H1 (cell line): ENCODE measurements at regions not wholly inside any gene's neighbourhood (a gene's known extent, or its start where the extent isn't known, plus 50 kb on each side); places are given as distances from the start of the nearest gene placed in this dataset.

Experiments
- CTCF ChIA-PET: fragments of 300-600 bp; sonication (Branson Sonifier 250); formaldehyde crosslinking; loops from one replicate; lab custom pipeline; 2021; ENCODE audit not compliant: partially characterized antibody; lab: Charles Lee
- POLR2A ChIA-PET: fragments of 300-600 bp; sonication (Branson Sonifier 250); formaldehyde crosslinking; loops from one replicate; lab custom pipeline; 2021; ENCODE audit warnings: inconsistent platforms; ENCODE audit not compliant: partially characterized antibody; lab: Charles Lee
- DNase-seq, 2 experiments: peaks; one replicate each; pipeline versions ENCODE4 v3.0.0 to v3.0.0-alpha.2; 2010 to 2022; ENCODE audit warnings: low spot score in 2 of 2, low read depth in 1 of 2, mixed read lengths in 1 of 2
- FAIRE-seq: peaks from 2 replicates; lab custom pipeline; 2011; peaks lifted over from hg19 to GRCh38; lab: Jason Lieb, UNC
- H2AFZ ChIP-seq: 2 replicates; pipeline ENCODE4 v1.8.1; 2012; ENCODE audit warnings: low read length, inconsistent platforms
- H2AK5ac ChIP-seq: 2 replicates; pipeline ENCODE4 v1.6.1; 2013; ENCODE audit warnings: low read depth, low read length
- H2BK120ac ChIP-seq: replicated peaks from 2 replicates; pipeline ENCODE3; 2013; ENCODE audit warnings: low read depth, low read length, inconsistent platforms
- H2BK12ac ChIP-seq: 2 replicates; pipeline ENCODE4 v1.6.1; 2013; ENCODE audit warnings: low read depth, low read length
- H2BK15ac ChIP-seq: 2 replicates; pipeline ENCODE4 v1.6.1; 2013; ENCODE audit warnings: low read length
- H2BK20ac ChIP-seq: 2 replicates; pipeline ENCODE4 v1.6.1; 2013; ENCODE audit warnings: low read length
- H2BK5ac ChIP-seq: 2 replicates; pipeline ENCODE4 v1.6.1; 2013; ENCODE audit warnings: low read depth, low read length
- H3K14ac ChIP-seq: 2 replicates; pipeline ENCODE4 v1.6.1; 2013; ENCODE audit warnings: inconsistent platforms; ENCODE audit not compliant: insufficient read length
- H3K18ac ChIP-seq: 2 replicates; pipeline ENCODE4 v1.6.1; 2013; ENCODE audit warnings: low read length; ENCODE audit errors: extremely low read depth
- H3K23ac ChIP-seq: 2 replicates; pipeline ENCODE4 v1.6.1; 2013; ENCODE audit warnings: inconsistent platforms; ENCODE audit not compliant: insufficient read length
- H3K23me2 ChIP-seq: 2 replicates; pipeline ENCODE4 v1.6.1; 2013; ENCODE audit warnings: low read depth, low read length
- H3K27ac ChIP-seq: 2 replicates; pipeline ENCODE4 v1.6.1; 2011; ENCODE audit warnings: low read depth, low read length, inconsistent platforms
- H3K27me3 ChIP-seq, 4 experiments: replicated peaks in 1 of 4; 1 replicate in 1 of 4; 2 replicates in 3 of 4; pipeline versions ENCODE4 v1.6.1 to v1.8.1; 2011 to 2013; ENCODE audit warnings: low read length in 3 of 4, mild to moderate bottlenecking in 3 of 4, inconsistent platforms in 2 of 4, mixed read lengths in 2 of 4, moderate library complexity in 1 of 4; ENCODE audit not compliant: control insufficient read depth in 3 of 4, insufficient read depth in 3 of 4; ENCODE audit errors: extremely low read depth in 1 of 4
- H3K36me3 ChIP-seq, 4 experiments: 2 replicates each; pipeline versions ENCODE4 v1.6.1 to v1.8.1; 2011 to 2013; ENCODE audit warnings: mild to moderate bottlenecking in 4 of 4, low read length in 3 of 4, moderate library complexity in 2 of 4, control low read depth in 1 of 4, inconsistent platforms in 1 of 4; ENCODE audit not compliant: insufficient read depth in 4 of 4, control insufficient read depth in 2 of 4
- H3K4ac ChIP-seq: replicated peaks from 2 replicates; pipeline ENCODE3; 2013; ENCODE audit warnings: low read length, low read depth, mixed read lengths, inconsistent platforms; ENCODE audit not compliant: insufficient read length
- H3K4me1 ChIP-seq, 4 experiments: replicated peaks in 1 of 4; 1 replicate in 1 of 4; 2 replicates in 3 of 4; pipeline versions ENCODE4 v1.6.1 to v1.8.1; 2011 to 2013; ENCODE audit warnings: low read length in 3 of 4, inconsistent platforms in 2 of 4, mixed read lengths in 1 of 4; ENCODE audit not compliant: insufficient read depth in 4 of 4, control insufficient read depth in 3 of 4
- H3K4me2 ChIP-seq, 2 experiments: 2 replicates each; pipeline versions ENCODE4 v1.6.1 to v1.8.1; 2011 to 2013; ENCODE audit warnings: low read depth in 2 of 2, low read length in 2 of 2, control low read depth in 1 of 2, inconsistent platforms in 1 of 2, mild to moderate bottlenecking in 1 of 2; ENCODE audit not compliant: insufficient read depth in 1 of 2
- H3K4me3 ChIP-seq, 4 experiments: fragments of 200-600, 300-600 bp in 1 of 4; sonication (generic), shearing (Covaris generic), sonication (Bioruptor Twin) in 1 of 4; 2 replicates each; pipeline versions ENCODE4 v1.5.1 to v1.8.1; 2011 to 2016; ENCODE audit warnings: low read length in 4 of 4, low read depth in 3 of 4, control low read depth in 2 of 4, inconsistent platforms in 2 of 4, mild to moderate bottlenecking in 2 of 4, mixed read lengths in 1 of 4, moderate library complexity in 1 of 4; ENCODE audit not compliant: insufficient read depth in 2 of 4; ENCODE audit errors: extremely low read depth in 1 of 4
- H3K56ac ChIP-seq: replicated peaks from 2 replicates; pipeline ENCODE3; 2013; ENCODE audit warnings: low read depth, mild to moderate bottlenecking, mixed read lengths, low read length, inconsistent platforms; ENCODE audit not compliant: insufficient read length
- H3K79me1 ChIP-seq: 2 replicates; pipeline ENCODE4 v1.6.1; 2013; ENCODE audit warnings: low read depth, low read length, control low read depth
- H3K79me2 ChIP-seq, 2 experiments: 2 replicates each; pipeline versions ENCODE4 v1.6.1 to v1.8.1; 2012 to 2013; ENCODE audit warnings: low read length in 2 of 2, mild to moderate bottlenecking in 2 of 2, inconsistent platforms in 1 of 2; ENCODE audit not compliant: insufficient read depth in 2 of 2, control insufficient read depth in 1 of 2
- H3K9ac ChIP-seq, 4 experiments: replicated peaks in 1 of 4; 1 replicate in 1 of 4; 2 replicates in 3 of 4; pipeline versions ENCODE4 v1.6.1 to v1.8.1; 2011 to 2013; ENCODE audit warnings: low read depth in 3 of 4, low read length in 3 of 4, control low read depth in 2 of 4, mild to moderate bottlenecking in 2 of 4, moderate library complexity in 2 of 4, inconsistent platforms in 1 of 4; ENCODE audit errors: extremely low read depth in 1 of 4
- H3K9me3 ChIP-seq, 2 experiments: 2 replicates each; pipeline versions ENCODE4 v1.6.1 to v1.8.1; 2012 to 2013; ENCODE audit warnings: mild to moderate bottlenecking in 2 of 2, moderate library complexity in 2 of 2, control low read depth in 1 of 2, inconsistent platforms in 1 of 2, low read depth in 1 of 2, low read length in 1 of 2, mixed read lengths in 1 of 2; ENCODE audit not compliant: insufficient read depth in 2 of 2
- H4K20me1 ChIP-seq, 2 experiments: replicated peaks in 1 of 2; 2 replicates each; pipeline versions ENCODE3 to v1.8.1; 2011 to 2013; ENCODE audit warnings: inconsistent platforms in 2 of 2, low read length in 2 of 2, mild to moderate bottlenecking in 1 of 2; ENCODE audit not compliant: insufficient read depth in 2 of 2, control insufficient read depth in 1 of 2
- H4K5ac ChIP-seq: 2 replicates; pipeline ENCODE4 v1.6.1; 2013; ENCODE audit warnings: low read length, low read depth, mixed read lengths, inconsistent platforms; ENCODE audit not compliant: insufficient read length
- H4K8ac ChIP-seq: 2 replicates; pipeline ENCODE4 v1.8.0; 2013; ENCODE audit warnings: mild to moderate bottlenecking, moderate library complexity, low read length, inconsistent platforms; ENCODE audit not compliant: insufficient read depth; ENCODE audit errors: extremely low read depth
- H4K91ac ChIP-seq: replicated peaks from 2 replicates; pipeline ENCODE3; 2013; ENCODE audit warnings: low read length, mixed read lengths, inconsistent platforms; ENCODE audit not compliant: insufficient read length
- CBX5 ChIP-seq: fragments of 300-800, 300-1000 bp; sonication (generic); IDR thresholded peaks from 2 replicates; pipeline ENCODE4 v1.7.1; 2016; ENCODE audit warnings: antibody characterized with exemption, low read length, low read depth
- CHD2 ChIP-seq: IDR thresholded peaks from 2 replicates; pipeline ENCODE4 v1.6.1; 2012; ENCODE audit warnings: low read length, improper control_type of control experiment
- CTBP2 ChIP-seq: IDR thresholded peaks from 2 replicates; pipeline ENCODE4 v1.7.0; 2011; ENCODE audit warnings: borderline replicate concordance, mild to moderate bottlenecking, moderate library complexity, mixed read lengths, low read length; ENCODE audit not compliant: insufficient read depth, insufficient read length
- EP300 ChIP-seq, 2 experiments: IDR thresholded peaks; 1 replicate in 1 of 2; 2 replicates in 1 of 2; pipeline ENCODE4 v1.6.1; 2011 to 2012; ENCODE audit warnings: low read depth in 2 of 2, low read length in 2 of 2, mild to moderate bottlenecking in 2 of 2, borderline replicate concordance in 1 of 2, inconsistent platforms in 1 of 2, moderate library complexity in 1 of 2
- KDM4A ChIP-seq: IDR thresholded peaks from one replicate; pipeline ENCODE4 v1.7.1; 2012; ENCODE audit warnings: low read depth, mild to moderate bottlenecking, moderate library complexity, low read length, inconsistent platforms; ENCODE audit not compliant: severe bottlenecking
- KDM5A ChIP-seq: fragments of 200-600 bp; IDR thresholded peaks from 2 replicates; pipeline ENCODE4 v1.7.1; 2012; ENCODE audit warnings: mild to moderate bottlenecking, low read length, inconsistent platforms, mixed read lengths
- POLR2A ChIP-seq, 2 experiments: IDR thresholded peaks; 1 replicate in 1 of 2; 2 replicates in 1 of 2; pipeline ENCODE4 v1.6.1; 2011; ENCODE audit warnings: low read depth in 2 of 2, low read length in 2 of 2, mild to moderate bottlenecking in 2 of 2; ENCODE audit errors: control extremely low read depth in 1 of 2
- POLR2AphosphoS5 ChIP-seq: IDR thresholded peaks from 2 replicates; pipeline ENCODE4 v1.6.1; 2011; ENCODE audit warnings: low read depth, low read length
- RFX5 ChIP-seq: IDR thresholded peaks from 2 replicates; pipeline ENCODE4 v1.6.1; 2011; ENCODE audit warnings: low read depth, low read length, improper control_type of control experiment, borderline replicate concordance
- SP2 ChIP-seq: IDR thresholded peaks from 2 replicates; pipeline ENCODE4 v1.6.1; 2012; ENCODE audit warnings: mild to moderate bottlenecking, low read length, inconsistent platforms
- WGBS, 2 experiments: shearing (Covaris generic) in 1 of 2; methylation state at CpG; one replicate each; pipeline versions ENCODE4 v1.1.6 to v1.1.7; 2013 to 2015; ENCODE audit warnings: low lambda C conversion rate in 2 of 2, mixed read lengths in 2 of 2, inconsistent platforms in 1 of 2, low coverage in 1 of 2, missing lambda C conversion rate in 1 of 2; ENCODE audit not compliant: insufficient replicate concordance in 2 of 2, insufficient coverage in 1 of 2, insufficient read length in 1 of 2; ENCODE audit errors: extremely low coverage in 1 of 2, missing lambda C conversion rate in 1 of 2; 5-methylcytosine and 5-hydroxymethylcytosine counted together

DNA sequence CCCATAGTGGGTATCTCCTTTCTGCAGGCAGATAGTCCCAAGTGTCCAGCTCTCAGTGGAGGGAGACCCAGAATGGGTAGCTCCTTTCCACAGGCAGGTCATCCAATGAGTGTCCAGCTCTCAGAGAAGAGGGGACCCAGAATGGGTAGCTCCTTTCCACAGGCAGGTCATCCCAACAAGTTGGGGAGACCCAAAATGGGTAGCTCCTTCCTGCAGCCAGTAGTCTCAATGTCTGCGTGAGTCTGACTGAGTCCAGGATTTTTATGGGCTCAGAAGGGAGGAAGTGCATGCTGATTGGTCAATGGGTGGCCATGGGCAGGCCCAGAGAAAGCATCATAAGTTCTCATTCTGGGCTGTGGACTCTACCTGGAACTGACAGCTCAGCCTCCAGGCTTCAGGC is 150.7 kb upstream of the P2RY1 start:
- FAIRE-seq = no peak

More for the DNA sequence above, 150.7 kb upstream of the P2RY1 start:
- Histone ChIP-seq H4K8ac (no peak overlapping the region), H2BK120ac (no peak overlapping the region), H2BK5ac (no peak overlapping the region), H3K4ac (no peak overlapping the region), H3K9me3 (peaks cover 4 to 6% of the 10 kb centered on the region in 2 experiments; a peak in 1 of 4 replicates), H3K18ac (no peak overlapping the region), H3K79me1 (no peaks in the 10 kb centered on the region), H3K14ac (no peak overlapping the region), H3K79me2 (no peaks in the 10 kb centered on the region), H3K4me1 (no peaks in the 10 kb centered on the region), H2BK20ac (no peak overlapping the region; the same call in 1 of the 2 replicates), H3K27ac (no peak overlapping the region), H3K4me3 (no peak overlapping the region), H3K23me2 (no peaks in the 10 kb centered on the region; the same call in 1 of the 2 replicates), H3K23ac (no peak overlapping the region), H2AK5ac (no peak overlapping the region), H2BK15ac (no peak overlapping the region), H4K91ac (no peak overlapping the region), H3K9ac (no peak overlapping the region), H4K5ac (no peak overlapping the region), H3K27me3 (no peaks in the 10 kb centered on the region), H3K36me3 (no peaks in the 10 kb centered on the region), H3K56ac (no peak overlapping the region), H2AFZ (no peak overlapping the region), H3K4me2 (no peak overlapping the region), H4K20me1 (no peaks in the 10 kb centered on the region), H2BK12ac (no peak overlapping the region)
- POLR2A ChIA-PET = interaction anchor here (0.6 kb wide), 1 partner anchor 85 kb away, joined by 3 read pairs; no protein-coding TSS in a partner anchor
- CTCF ChIA-PET = interaction anchor here (0.6 to 1.2 kb wide), 3 partner anchors 23 to 44 kb away, joined by 3 read pairs; no protein-coding TSS in a partner anchor
- no peak for TF ChIP-seq EP300 (IDR thresholded peaks at IDR 0.05; ENCODE audit: borderline replicate concordance in 1 of 2, low read depth in 2 of 2, low read length in 2 of 2)
- no peak for TF ChIP-seq SP2
- no peak for TF ChIP-seq KDM5A
- no peak for TF ChIP-seq CBX5
- TF ChIP-seq POLR2AphosphoS5 = no peak
- no peak for TF ChIP-seq KDM4A
- TF ChIP-seq CHD2 = no peak
- no peak for TF ChIP-seq POLR2A (IDR thresholded peaks at IDR 0.05; ENCODE audit: control extremely low read depth in 1 of 2, low read depth in 2 of 2, low read length in 2 of 2)
- TF ChIP-seq RFX5 = no peak
- TF ChIP-seq CTBP2 = no peak
- WGBS, 2 experiments = 100% methylated on average over 1 of the region's 1 CpG; no CpG with 5 or more reads in 1 of the 2 experiments
- DNase-seq = no peak
